GM21515 (cell line): ENCODE measurements at regions not wholly inside any gene's neighbourhood (a gene's known extent, or its start where the extent isn't known, plus 50 kb on each side); places are given as distances from the start of the nearest gene placed in this dataset.

ENCODE experiments used
- ATAC-seq: cut with Tn5 transposase; IDR thresholded peaks from one replicate; pipeline ENCODE4 v1.9.1; 2021; ENCODE audit not compliant: unreplicated experiment

- no peak for ATAC-seq
Measured at GRCh38 chr12:131370791-131371347, 340.0 kb upstream of the SFSWAP start.

GRCh38 chr12:131371401-131372170, 339.3 kb upstream of the SFSWAP start:
- no peak for ATAC-seq

- ATAC-seq = no peak
Measured at GRCh38 chr12:131372171-131372475, 338.8 kb upstream of the SFSWAP start.

GRCh38 chr12:131372706-131373195, 338.1 kb upstream of the SFSWAP start:
- no peak for ATAC-seq

GRCh38 chr12:131375261-131375971, 335.5 kb upstream of the SFSWAP start:
- ATAC-seq = no peak

- ATAC-seq = no peak
Measured at GRCh38 chr12:131375972-131376345, 334.9 kb upstream of the SFSWAP start.

GRCh38 chr12:131378176-131378842, 332.6 kb upstream of the SFSWAP start:
- no peak for ATAC-seq

- ATAC-seq = no peak
Measured at GRCh38 chr12:131378861-131379665, 331.8 kb upstream of the SFSWAP start.

GRCh38 chr12:131379738-131380137, 331.2 kb upstream of the SFSWAP start:
- no peak for ATAC-seq

- ATAC-seq = no peak
Measured at GRCh38 chr12:131380220-131380964, 330.5 kb upstream of the SFSWAP start.

GRCh38 chr12:131380965-131381705, 329.8 kb upstream of the SFSWAP start:
- ATAC-seq = no peak

GRCh38 chr12:131381716-131382430, 329.0 kb upstream of the SFSWAP start:
- ATAC-seq = no peak

- ATAC-seq = no peak
Measured at GRCh38 chr12:131383291-131383690, 327.6 kb upstream of the SFSWAP start.

GRCh38 chr12:131383741-131384543, 326.9 kb upstream of the SFSWAP start:
- ATAC-seq = no peak

- no peak for ATAC-seq
Measured at GRCh38 chr12:131384544-131384855, 326.4 kb upstream of the SFSWAP start.

GRCh38 chr12:131385313-131386166, 325.4 kb upstream of the SFSWAP start:
- ATAC-seq = no peak

- ATAC-seq = no peak
Measured at GRCh38 chr12:131386167-131386521, 324.7 kb upstream of the SFSWAP start.
